ENCODE measurements at regions not wholly inside any gene's neighbourhood (a gene's known extent, or its start where the extent isn't known, plus 50 kb on each side); places are given as distances from the start of the nearest gene placed in this dataset.

- ChIA-PET CTCF (no interaction called here), POLR2A (no interaction called here)
- Histone ChIP-seq H3K9me3 (ENCODE audit: control insufficient read depth, insufficient read depth, low read depth, low read length) (no peaks in the 10 kb centered on the region), H3K36me3 (ENCODE audit: control insufficient read depth, insufficient read depth, low read length) (no peaks in the 10 kb centered on the region), H3K4me3 (ENCODE audit: low read depth in 2 of 2, low read length in 2 of 2) (no peak overlapping the region), H3K4me1 (ENCODE audit: control insufficient read depth, insufficient read depth, low read length) (no peaks in the 10 kb centered on the region), H3K27me3 (ENCODE audit: control insufficient read depth, insufficient read depth, low read length) (no peaks in the 10 kb centered on the region; the same call in 1 of the 2 replicates), H3K27ac (ENCODE audit: low read length) (no peak overlapping the region)
- in situ Hi-C loops (cut with HindIII; ENCODE audit: low pct_unique_long_range_greater_than_20kb, low sequenced_read_pairs) (no loop called here), intact Hi-C loops (cut with micrococcal nuclease; ENCODE audit: unreplicated experiment) (no loop called here)
- BruUV-seq (replicated peaks): no TSS peak
- no peak for ATAC-seq
- DNase-seq (ENCODE audit: low read depth, low spot score): no peak
- TF ChIP-seq POLR2AphosphoS5 (IDR thresholded peaks at IDR 0.05; ENCODE audit: low read depth, low read length) (no peak), TCF7L2 (IDR thresholded peaks at IDR 0.05; ENCODE audit: low read depth, low read length) (no peak), SIN3A (IDR thresholded peaks at IDR 0.05; ENCODE audit: borderline replicate concordance, insufficient read depth, low read depth, low read length) (no peak), CTCF (IDR thresholded peaks at IDR 0.05) (no peak)
- TF ChIP-seq, protein P1, sequence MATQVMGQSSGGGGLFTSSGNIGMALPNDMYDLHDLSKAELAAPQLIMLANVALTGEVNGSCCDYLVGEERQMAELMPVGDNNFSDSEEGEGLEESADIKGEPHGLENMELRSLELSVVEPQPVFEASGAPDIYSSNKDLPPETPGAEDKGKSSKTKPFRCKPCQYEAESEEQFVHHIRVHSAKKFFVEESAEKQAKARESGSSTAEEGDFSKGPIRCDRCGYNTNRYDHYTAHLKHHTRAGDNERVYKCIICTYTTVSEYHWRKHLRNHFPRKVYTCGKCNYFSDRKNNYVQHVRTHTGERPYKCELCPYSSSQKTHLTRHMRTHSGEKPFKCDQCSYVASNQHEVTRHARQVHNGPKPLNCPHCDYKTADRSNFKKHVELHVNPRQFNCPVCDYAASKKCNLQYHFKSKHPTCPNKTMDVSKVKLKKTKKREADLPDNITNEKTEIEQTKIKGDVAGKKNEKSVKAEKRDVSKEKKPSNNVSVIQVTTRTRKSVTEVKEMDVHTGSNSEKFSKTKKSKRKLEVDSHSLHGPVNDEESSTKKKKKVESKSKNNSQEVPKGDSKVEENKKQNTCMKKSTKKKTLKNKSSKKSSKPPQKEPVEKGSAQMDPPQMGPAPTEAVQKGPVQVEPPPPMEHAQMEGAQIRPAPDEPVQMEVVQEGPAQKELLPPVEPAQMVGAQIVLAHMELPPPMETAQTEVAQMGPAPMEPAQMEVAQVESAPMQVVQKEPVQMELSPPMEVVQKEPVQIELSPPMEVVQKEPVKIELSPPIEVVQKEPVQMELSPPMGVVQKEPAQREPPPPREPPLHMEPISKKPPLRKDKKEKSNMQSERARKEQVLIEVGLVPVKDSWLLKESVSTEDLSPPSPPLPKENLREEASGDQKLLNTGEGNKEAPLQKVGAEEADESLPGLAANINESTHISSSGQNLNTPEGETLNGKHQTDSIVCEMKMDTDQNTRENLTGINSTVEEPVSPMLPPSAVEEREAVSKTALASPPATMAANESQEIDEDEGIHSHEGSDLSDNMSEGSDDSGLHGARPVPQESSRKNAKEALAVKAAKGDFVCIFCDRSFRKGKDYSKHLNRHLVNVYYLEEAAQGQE (IDR thresholded peaks at IDR 0.05; ENCODE audit: insufficient read depth in 1 of 2, low read depth in 2 of 2, low read length in 1 of 2): no peak
These were observed 50.6 kb upstream of the GNAO1 start for GRCh38 chr16:56140645-56141044.

DNA sequence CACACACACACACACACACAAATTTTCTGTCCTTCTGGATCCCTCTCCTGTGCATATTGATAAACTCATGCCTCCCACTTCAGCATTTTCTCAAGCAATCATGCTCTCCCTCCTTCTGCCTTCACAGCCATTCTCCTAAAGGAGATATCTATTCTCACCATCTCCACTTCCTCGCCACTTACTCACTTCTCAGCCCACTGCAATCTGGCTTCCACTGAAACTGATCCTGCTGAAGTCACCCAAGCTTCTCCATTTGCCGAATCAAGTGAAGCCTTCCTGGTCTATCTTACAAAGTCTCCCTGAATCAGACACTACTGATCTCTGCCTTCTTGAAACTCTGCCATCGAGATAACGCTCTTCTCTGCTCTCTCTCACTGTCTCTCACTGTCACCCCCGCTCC, 54.0 kb upstream of the GNAO1 start:
- Histone ChIP-seq H3K4me3 (ENCODE audit: low read depth in 2 of 2, low read length in 2 of 2) (no peak overlapping the region), H3K4me1 (ENCODE audit: control insufficient read depth, insufficient read depth, low read length) (no peaks in the 10 kb centered on the region), H3K27ac (ENCODE audit: low read length) (no peak overlapping the region), H3K9me3 (ENCODE audit: control insufficient read depth, insufficient read depth, low read depth, low read length) (no peaks in the 10 kb centered on the region), H3K36me3 (ENCODE audit: control insufficient read depth, insufficient read depth, low read length) (no peaks in the 10 kb centered on the region), H3K27me3 (ENCODE audit: control insufficient read depth, insufficient read depth, low read length) (no peaks in the 10 kb centered on the region; the same call in 1 of the 2 replicates)
- ChIA-PET POLR2A (no interaction called here), CTCF (no interaction called here)
- no TSS peak for BruUV-seq (replicated peaks)
- intact Hi-C loops (cut with micrococcal nuclease; ENCODE audit: unreplicated experiment): no loop called here
- DNase-seq (ENCODE audit: low read depth, low spot score): no peak
- in situ Hi-C loops (cut with HindIII; ENCODE audit: low pct_unique_long_range_greater_than_20kb, low sequenced_read_pairs): no loop called here
- no peak for ATAC-seq
- no peak for TF ChIP-seq TCF7L2 (IDR thresholded peaks at IDR 0.05; ENCODE audit: low read depth, low read length)
- no peak for TF ChIP-seq SIN3A (IDR thresholded peaks at IDR 0.05; ENCODE audit: borderline replicate concordance, insufficient read depth, low read depth, low read length)
- TF ChIP-seq, protein P1 (IDR thresholded peaks at IDR 0.05; ENCODE audit: insufficient read depth in 1 of 2, low read depth in 2 of 2, low read length in 1 of 2): no peak
- TF ChIP-seq POLR2AphosphoS5 (IDR thresholded peaks at IDR 0.05; ENCODE audit: low read depth, low read length): no peak
- no peak for TF ChIP-seq CTCF (IDR thresholded peaks at IDR 0.05)
